H1 (cell line): ENCODE measurements at regions not wholly inside any gene's neighbourhood (a gene's known extent, or its start where the extent isn't known, plus 50 kb on each side); places are given as distances from the start of the nearest gene placed in this dataset.

Source experiments
- BACH1 ChIP-seq: IDR thresholded peaks from 2 replicates; pipeline ENCODE4 v1.6.1; 2012; ENCODE audit warnings: low read length, improper control_type of control experiment
- CBX5 ChIP-seq: fragments of 300-800, 300-1000 bp; sonication (generic); IDR thresholded peaks from 2 replicates; pipeline ENCODE4 v1.7.1; 2016; ENCODE audit warnings: antibody characterized with exemption, low read length, low read depth
- EGR1 ChIP-seq: IDR thresholded peaks from 2 replicates; pipeline ENCODE4 v1.6.1; 2011; ENCODE audit warnings: low read depth, low read length, borderline replicate concordance
- EZH2 ChIP-seq: fragments of 200-600 bp; sonication (generic); IDR thresholded peaks from 2 replicates; pipeline ENCODE4 v1.7.1; 2012; ENCODE audit warnings: low read depth, mild to moderate bottlenecking, moderate library complexity, low read length, inconsistent platforms; ENCODE audit not compliant: severe bottlenecking
- GABPA ChIP-seq: IDR thresholded peaks from 2 replicates; pipeline ENCODE4 v1.6.1; 2011; ENCODE audit warnings: mild to moderate bottlenecking, low read length, moderate library complexity, borderline replicate concordance; ENCODE audit not compliant: insufficient read depth
- POLR2AphosphoS5 ChIP-seq: IDR thresholded peaks from 2 replicates; pipeline ENCODE4 v1.6.1; 2011; ENCODE audit warnings: low read depth, low read length
- RAD21 ChIP-seq, 2 experiments: IDR thresholded peaks in 1 of 2; conservative IDR thresholded peaks in 1 of 2; 2 replicates each; pipeline ENCODE4 v1.6.1; 2011; ENCODE audit warnings: low read depth in 2 of 2, low read length in 2 of 2, improper control_type of control experiment in 1 of 2, inconsistent platforms in 1 of 2, mild to moderate bottlenecking in 1 of 2, moderate library complexity in 1 of 2
- SAP30 ChIP-seq: fragments of 300-600 bp; sonication (generic); IDR thresholded peaks from 2 replicates; pipeline ENCODE4 v1.7.1; 2012; ENCODE audit warnings: low read length, moderate library complexity, mild to moderate bottlenecking, inconsistent platforms; ENCODE audit not compliant: insufficient read depth, insufficient replicate concordance
- TCF12 ChIP-seq: IDR thresholded peaks from 2 replicates; pipeline ENCODE4 v1.6.1; 2011; ENCODE audit warnings: low read depth, mild to moderate bottlenecking, low read length
- YY1 ChIP-seq: IDR thresholded peaks from 2 replicates; pipeline ENCODE4 v1.6.1; 2011; ENCODE audit warnings: low read depth, mild to moderate bottlenecking, low read length
- TF ChIP-seq, protein P1 (sequence below): IDR thresholded peaks from 2 replicates; pipeline ENCODE4 v1.6.1; 2012; ENCODE audit warnings: low read length, inconsistent platforms
- TF ChIP-seq, protein P2 (sequence below), 3 experiments: IDR thresholded peaks; 1 replicate in 2 of 3; 2 replicates in 1 of 3; pipeline versions ENCODE4 v1.5.1 to v1.6.1; 2011; ENCODE audit warnings: low read length in 3 of 3, mild to moderate bottlenecking in 3 of 3, inconsistent platforms in 2 of 3, low read depth in 1 of 3, moderate library complexity in 1 of 3; ENCODE audit not compliant: insufficient read depth in 1 of 3; ENCODE audit errors: control extremely low read depth in 1 of 3
- TF ChIP-seq, protein P3 (sequence below): fragments of 300-600 bp; sonication (generic); IDR thresholded peaks from 2 replicates; pipeline ENCODE4 v1.7.1; 2012; ENCODE audit warnings: low read length, moderate library complexity, mild to moderate bottlenecking, inconsistent platforms; ENCODE audit not compliant: insufficient replicate concordance

DNA sequence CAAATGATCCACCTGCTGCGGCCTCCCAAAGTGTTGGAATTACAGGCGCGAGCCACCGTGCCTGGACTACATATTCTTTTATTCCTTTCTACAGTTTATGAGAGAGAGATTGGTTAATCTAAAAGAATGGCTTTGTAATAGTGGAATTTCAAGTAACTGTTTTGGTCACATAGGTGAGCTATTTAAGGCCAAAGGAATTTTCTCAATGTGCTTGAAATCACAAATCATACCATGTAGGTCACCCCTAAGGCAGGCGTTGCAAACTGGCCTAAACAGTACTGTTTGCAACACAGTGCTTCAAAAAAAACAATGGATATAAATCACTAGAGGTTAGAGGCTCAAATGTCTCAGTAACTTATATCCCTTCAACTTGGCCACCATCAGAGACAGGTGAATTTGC, 103.7 kb upstream of the PTPRR start:
- TF ChIP-seq POLR2AphosphoS5: no peak
- TF ChIP-seq, protein P1, sequence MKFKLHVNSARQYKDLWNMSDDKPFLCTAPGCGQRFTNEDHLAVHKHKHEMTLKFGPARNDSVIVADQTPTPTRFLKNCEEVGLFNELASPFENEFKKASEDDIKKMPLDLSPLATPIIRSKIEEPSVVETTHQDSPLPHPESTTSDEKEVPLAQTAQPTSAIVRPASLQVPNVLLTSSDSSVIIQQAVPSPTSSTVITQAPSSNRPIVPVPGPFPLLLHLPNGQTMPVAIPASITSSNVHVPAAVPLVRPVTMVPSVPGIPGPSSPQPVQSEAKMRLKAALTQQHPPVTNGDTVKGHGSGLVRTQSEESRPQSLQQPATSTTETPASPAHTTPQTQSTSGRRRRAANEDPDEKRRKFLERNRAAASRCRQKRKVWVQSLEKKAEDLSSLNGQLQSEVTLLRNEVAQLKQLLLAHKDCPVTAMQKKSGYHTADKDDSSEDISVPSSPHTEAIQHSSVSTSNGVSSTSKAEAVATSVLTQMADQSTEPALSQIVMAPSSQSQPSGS: no peak
- no peak for TF ChIP-seq GABPA
- TF ChIP-seq, protein P2, sequence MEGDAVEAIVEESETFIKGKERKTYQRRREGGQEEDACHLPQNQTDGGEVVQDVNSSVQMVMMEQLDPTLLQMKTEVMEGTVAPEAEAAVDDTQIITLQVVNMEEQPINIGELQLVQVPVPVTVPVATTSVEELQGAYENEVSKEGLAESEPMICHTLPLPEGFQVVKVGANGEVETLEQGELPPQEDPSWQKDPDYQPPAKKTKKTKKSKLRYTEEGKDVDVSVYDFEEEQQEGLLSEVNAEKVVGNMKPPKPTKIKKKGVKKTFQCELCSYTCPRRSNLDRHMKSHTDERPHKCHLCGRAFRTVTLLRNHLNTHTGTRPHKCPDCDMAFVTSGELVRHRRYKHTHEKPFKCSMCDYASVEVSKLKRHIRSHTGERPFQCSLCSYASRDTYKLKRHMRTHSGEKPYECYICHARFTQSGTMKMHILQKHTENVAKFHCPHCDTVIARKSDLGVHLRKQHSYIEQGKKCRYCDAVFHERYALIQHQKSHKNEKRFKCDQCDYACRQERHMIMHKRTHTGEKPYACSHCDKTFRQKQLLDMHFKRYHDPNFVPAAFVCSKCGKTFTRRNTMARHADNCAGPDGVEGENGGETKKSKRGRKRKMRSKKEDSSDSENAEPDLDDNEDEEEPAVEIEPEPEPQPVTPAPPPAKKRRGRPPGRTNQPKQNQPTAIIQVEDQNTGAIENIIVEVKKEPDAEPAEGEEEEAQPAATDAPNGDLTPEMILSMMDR (IDR thresholded peaks at IDR 0.05; ENCODE audit: control extremely low read depth in 1 of 3, insufficient read depth in 1 of 3, low read depth in 1 of 3, low read length in 3 of 3): no peak
- no peak for TF ChIP-seq EGR1
- TF ChIP-seq YY1: no peak
- TF ChIP-seq RAD21 (IDR thresholded peaks at IDR 0.05 in 1 of 2, conservative IDR thresholded peaks at IDR 0.05 in 1 of 2; ENCODE audit: low read depth in 2 of 2, low read length in 2 of 2): no peak
- no peak for TF ChIP-seq EZH2
- no peak for TF ChIP-seq TCF12
- no peak for TF ChIP-seq CBX5
- TF ChIP-seq BACH1: no peak
- TF ChIP-seq SAP30: no peak
- TF ChIP-seq, protein P3, sequence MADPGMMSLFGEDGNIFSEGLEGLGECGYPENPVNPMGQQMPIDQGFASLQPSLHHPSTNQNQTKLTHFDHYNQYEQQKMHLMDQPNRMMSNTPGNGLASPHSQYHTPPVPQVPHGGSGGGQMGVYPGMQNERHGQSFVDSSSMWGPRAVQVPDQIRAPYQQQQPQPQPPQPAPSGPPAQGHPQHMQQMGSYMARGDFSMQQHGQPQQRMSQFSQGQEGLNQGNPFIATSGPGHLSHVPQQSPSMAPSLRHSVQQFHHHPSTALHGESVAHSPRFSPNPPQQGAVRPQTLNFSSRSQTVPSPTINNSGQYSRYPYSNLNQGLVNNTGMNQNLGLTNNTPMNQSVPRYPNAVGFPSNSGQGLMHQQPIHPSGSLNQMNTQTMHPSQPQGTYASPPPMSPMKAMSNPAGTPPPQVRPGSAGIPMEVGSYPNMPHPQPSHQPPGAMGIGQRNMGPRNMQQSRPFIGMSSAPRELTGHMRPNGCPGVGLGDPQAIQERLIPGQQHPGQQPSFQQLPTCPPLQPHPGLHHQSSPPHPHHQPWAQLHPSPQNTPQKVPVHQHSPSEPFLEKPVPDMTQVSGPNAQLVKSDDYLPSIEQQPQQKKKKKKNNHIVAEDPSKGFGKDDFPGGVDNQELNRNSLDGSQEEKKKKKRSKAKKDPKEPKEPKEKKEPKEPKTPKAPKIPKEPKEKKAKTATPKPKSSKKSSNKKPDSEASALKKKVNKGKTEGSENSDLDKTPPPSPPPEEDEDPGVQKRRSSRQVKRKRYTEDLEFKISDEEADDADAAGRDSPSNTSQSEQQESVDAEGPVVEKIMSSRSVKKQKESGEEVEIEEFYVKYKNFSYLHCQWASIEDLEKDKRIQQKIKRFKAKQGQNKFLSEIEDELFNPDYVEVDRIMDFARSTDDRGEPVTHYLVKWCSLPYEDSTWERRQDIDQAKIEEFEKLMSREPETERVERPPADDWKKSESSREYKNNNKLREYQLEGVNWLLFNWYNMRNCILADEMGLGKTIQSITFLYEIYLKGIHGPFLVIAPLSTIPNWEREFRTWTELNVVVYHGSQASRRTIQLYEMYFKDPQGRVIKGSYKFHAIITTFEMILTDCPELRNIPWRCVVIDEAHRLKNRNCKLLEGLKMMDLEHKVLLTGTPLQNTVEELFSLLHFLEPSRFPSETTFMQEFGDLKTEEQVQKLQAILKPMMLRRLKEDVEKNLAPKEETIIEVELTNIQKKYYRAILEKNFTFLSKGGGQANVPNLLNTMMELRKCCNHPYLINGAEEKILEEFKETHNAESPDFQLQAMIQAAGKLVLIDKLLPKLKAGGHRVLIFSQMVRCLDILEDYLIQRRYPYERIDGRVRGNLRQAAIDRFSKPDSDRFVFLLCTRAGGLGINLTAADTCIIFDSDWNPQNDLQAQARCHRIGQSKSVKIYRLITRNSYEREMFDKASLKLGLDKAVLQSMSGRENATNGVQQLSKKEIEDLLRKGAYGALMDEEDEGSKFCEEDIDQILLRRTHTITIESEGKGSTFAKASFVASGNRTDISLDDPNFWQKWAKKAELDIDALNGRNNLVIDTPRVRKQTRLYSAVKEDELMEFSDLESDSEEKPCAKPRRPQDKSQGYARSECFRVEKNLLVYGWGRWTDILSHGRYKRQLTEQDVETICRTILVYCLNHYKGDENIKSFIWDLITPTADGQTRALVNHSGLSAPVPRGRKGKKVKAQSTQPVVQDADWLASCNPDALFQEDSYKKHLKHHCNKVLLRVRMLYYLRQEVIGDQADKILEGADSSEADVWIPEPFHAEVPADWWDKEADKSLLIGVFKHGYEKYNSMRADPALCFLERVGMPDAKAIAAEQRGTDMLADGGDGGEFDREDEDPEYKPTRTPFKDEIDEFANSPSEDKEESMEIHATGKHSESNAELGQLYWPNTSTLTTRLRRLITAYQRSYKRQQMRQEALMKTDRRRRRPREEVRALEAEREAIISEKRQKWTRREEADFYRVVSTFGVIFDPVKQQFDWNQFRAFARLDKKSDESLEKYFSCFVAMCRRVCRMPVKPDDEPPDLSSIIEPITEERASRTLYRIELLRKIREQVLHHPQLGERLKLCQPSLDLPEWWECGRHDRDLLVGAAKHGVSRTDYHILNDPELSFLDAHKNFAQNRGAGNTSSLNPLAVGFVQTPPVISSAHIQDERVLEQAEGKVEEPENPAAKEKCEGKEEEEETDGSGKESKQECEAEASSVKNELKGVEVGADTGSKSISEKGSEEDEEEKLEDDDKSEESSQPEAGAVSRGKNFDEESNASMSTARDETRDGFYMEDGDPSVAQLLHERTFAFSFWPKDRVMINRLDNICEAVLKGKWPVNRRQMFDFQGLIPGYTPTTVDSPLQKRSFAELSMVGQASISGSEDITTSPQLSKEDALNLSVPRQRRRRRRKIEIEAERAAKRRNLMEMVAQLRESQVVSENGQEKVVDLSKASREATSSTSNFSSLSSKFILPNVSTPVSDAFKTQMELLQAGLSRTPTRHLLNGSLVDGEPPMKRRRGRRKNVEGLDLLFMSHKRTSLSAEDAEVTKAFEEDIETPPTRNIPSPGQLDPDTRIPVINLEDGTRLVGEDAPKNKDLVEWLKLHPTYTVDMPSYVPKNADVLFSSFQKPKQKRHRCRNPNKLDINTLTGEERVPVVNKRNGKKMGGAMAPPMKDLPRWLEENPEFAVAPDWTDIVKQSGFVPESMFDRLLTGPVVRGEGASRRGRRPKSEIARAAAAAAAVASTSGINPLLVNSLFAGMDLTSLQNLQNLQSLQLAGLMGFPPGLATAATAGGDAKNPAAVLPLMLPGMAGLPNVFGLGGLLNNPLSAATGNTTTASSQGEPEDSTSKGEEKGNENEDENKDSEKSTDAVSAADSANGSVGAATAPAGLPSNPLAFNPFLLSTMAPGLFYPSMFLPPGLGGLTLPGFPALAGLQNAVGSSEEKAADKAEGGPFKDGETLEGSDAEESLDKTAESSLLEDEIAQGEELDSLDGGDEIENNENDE: no peak
